Amniotic stem cell (primary cell): ENCODE measurements at regions not wholly inside any gene's neighbourhood (a gene's known extent, or its start where the extent isn't known, plus 50 kb on each side); places are given as distances from the start of the nearest gene placed in this dataset.
A peak's percentile ranks its signal among the peaks of the same experiment; 100 is the strongest.
"Not testable (repeated sequence)": the region's sequence is repeated elsewhere in the genome, so short reads cannot be mapped to it uniquely, and the experiment has no call there.

ENCODE experiments used
- DNase-seq: peaks from one replicate; lab custom pipeline; 2025; lab: John Stamatoyannopoulos, UW

DNA sequence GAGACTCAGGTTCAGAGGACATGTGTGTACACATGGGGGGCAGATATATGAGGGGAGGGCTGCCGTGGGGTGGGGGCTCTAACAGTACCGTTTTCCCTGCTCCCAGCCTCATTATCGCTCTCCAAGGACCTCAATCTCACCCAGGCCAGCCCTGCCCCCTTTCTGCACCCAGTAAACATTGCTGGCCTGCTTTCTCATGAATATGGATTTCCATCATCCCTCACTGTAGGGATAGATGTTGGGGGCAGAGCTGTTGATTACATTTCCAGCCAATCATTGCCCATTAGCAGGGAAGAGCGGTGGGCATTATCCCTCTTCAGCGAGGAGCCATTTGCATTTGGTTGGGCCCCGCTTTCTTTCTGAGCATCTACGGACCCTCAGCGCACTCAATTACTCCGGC, 273.8 kb downstream of the RPS6KC1 start:
- DNase-seq: no peak

DNA sequence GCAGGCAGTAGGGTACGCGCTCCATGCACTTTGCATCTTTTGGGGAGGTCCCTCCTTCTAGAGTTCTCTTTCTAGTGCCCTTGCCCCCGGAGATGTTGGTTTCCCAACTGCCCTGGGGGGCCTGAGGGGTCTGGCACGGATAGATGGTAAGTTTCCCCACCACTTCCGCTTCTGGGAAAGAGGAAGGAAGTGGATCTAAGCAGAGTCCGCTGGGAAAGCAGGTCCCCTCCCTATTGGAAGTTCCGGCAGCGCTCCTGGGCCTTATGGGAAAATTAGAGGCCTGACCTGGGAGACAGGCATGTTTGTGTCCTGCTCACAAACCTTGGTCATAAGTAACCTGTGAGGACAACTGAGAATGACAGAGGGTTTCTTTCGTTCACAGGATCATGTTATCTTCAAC, 274.4 kb downstream of the RPS6KC1 start:
- no peak for DNase-seq

DNA sequence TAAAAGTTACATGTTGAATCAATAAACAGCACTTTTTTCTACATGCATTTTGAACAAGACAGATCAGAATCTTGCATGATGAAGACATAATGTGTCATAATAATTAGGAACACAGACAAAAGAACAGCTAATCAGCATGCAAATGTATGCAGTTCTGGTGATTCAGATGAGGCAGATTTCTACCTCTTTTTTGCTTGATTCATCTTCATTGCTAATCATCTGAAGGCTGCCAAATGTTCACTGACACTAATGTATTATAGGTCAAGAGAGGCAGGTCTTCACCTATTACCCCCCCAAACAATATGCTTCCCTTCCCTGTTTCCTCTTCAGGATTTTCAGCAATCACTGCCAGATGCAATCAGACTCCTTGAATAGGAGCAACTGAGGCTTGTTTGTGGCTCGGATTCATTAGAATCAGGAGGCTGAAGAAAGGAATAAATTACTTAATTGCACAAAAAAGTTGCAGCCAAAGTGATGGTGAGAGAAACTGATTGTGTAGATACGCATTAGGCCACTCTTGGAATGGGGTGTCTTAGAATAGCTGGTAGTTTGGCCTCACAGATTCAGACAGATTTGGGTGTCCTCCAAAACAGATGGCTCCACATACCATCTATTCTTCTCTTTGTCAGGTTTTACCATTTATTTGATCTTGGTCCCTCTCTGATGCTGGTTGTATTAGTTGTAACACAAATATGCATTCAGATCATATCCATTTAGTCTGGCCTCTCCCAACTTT, 275.4 kb downstream of the RPS6KC1 start:
- DNase-seq: no peak

DNA sequence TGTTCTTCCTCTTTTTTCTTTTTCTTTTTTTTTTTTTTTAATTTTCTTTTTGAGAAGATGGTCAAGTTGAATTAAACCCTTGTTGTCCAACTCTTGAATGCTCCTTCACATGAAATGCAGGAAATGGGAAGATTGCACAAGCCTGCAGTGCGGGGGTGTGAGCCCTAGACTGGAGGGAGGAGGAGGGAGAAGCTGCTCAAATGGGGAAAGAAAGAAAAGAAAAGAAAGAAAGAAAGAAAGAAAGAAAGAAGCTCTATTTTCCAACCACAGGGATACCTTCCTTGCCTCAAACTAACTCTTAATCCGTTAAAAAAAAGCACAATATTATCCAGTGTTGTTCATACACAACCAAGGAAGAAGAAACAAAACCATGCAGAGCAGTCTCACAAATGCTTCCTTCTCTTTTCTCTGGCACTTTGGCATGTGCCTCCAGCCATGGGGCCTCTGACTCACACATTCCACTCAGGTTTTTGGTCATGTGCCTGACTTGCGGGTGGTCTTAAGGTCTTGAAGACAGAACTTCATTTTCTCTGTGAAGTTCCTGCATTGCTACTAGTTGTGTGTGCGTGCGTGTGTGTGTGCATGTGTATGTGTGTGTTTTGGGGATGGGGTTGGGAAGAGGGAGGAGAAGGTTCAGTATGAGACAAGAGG, 276.1 kb downstream of the RPS6KC1 start:
- DNase-seq: peak; percentile 27

DNA sequence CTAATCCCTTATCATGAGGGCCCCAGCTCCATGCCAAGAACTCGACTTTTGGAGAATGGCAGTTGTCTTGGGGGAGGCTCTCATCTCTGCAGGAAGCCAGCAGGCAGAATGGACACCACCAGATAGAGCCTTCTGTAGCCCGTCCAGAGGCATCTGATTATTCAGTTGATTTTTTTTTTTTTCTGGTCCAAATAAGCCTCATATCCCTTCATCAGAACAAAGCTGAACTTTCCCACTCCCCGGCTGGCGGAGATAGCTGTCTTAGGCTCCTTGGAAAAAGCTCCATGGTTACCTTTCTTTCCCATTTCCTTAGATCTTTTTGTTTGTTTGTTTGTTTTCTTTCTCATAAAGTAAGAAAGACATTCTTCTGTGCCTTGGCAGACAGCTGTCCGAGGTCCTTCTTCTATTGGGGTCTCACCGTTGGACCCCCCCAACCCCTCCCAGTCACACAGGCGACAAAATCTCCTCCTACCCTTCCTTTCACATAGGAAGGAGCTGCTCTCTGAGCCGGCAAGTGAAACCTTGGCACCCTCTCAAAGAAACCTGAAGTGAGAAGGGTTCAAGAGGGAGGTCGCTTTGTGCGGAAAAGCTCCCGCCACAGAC, 278.5 kb downstream of the RPS6KC1 start:
- no peak for DNase-seq

DNA sequence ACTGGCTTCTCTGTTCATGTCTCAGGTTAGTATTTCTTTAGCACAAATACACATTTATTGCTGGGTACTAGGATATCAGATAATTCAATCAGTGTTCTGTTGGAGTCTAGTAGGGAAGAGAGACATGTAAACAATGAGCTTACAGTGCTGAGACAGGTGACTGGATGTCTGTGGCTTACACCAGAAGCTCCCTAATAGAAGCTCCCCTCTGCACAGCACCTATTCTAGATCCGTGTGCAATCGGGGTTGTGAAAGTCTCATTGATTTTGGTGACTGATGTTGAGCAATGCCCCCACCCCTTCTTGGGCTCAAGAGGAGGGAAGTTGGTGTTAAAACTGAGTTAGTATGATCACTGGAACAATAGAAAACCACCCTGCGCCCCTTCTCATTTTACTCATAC, 279.2 kb downstream of the RPS6KC1 start:
- DNase-seq: no peak

DNA sequence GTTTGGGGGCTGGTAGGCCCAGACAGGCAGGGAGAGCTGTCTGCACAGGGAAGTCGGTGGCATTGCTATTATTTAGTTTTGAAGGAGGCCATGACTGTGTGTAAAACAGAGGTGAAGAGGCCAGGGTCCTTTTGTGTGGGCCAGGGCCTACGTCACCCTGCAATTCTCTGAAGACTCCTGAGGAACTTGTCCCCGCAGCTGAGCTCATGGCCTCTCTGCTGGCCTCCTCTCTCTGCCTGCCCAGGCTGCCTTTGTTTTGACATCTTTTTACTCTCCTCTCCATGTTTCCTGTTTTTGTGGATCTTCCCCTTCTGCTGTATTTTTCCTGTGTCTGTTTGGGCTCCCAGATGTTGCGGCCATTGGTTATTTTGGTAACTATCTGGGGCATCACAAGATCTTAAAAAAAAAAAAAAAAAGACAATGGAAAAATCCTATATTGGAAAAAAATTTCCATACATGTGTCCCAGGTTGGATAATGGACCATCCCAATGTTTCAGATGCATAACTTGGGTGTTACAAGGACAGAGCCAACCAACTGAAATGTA, 280.7 kb downstream of the RPS6KC1 start:
- no peak for DNase-seq

DNA sequence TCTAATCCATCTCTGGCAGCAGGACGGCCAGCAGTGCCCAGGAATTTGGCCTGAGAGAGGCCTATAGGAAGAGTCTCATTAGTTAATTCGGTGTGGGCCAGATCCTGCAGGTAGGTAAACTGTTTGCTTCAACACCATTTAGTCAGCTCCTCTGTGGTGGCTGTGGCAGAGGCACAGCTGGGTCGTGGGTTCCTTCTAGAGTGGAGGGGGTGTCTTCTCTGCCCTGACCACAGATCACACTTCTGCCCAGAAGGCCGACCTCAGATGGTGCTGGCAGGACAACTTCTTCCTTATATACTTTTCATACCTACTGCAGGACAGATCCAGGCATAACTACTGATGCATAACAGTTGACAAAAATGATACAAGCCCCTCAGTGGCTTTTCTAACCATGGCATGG, 281.4 kb downstream of the RPS6KC1 start:
- no peak for DNase-seq

DNA sequence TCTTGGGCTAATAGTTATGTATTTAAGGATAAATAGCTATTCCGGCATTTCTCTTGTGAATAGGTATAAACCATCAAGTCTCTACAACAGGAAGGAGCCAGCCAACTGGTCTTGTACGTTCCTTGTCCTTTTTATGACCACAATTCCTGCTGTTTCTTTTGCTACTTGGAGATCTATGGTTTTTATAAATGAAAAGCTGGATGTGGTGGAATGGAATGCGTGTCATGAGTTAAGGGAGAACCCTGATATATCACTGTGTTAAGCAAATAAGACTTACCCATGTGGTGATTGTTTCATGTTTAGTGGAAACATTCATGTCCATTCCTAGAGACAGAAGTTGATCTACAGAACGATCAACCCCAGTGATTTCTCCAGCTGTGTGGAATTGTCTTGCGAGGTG, 282.1 kb downstream of the RPS6KC1 start:
- DNase-seq: no peak

DNA sequence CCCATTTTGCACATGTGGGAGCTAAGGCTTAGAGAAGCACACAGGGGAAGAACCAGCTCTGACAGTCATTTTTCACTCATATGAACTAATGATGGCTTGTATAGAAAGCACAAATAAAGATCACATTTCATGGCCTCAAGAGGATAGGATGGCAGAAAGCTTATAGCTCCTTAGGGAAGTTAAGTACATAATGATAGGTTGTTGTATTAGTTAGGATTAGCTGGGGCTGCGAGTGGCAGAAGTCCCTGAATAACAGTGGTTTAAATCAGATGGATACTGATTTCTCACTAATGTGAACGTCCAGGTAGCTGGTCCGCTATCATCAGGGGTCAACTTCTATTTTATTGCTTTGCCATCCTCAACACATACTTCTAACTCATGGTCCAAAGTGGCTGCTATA, 284.0 kb downstream of the RPS6KC1 start:
- DNase-seq: no peak

DNA sequence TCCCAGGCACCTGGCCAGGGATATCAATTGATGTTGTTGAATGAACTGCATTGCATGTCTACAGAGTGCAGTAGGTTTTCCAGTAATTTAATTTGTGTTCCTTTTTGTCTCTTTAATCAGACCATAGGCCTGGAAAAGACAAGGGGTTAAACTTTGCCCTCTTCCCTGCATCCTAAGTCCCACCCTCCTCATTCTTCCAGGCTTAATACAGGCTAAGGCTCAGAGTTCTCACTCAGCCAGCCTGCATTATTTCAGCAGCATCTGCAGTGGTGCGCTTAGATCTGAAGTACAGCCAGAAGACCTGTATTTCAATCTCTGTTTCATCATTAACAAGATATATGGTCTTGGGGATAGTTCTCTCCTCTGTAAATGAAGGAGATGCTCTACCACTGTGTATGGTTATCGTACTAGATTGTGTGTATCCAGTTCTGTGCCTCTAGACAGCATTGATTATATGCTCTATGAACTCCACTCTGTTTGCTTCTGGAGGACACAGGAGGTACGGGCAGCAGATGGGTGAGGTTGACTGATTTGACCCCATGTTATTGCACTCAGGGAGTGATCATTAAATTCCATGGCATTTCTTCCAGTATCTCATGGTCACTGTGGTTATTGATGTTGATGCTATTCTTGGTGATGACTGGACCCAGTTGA, 286.1 kb downstream of the RPS6KC1 start:
- no peak for DNase-seq

DNA sequence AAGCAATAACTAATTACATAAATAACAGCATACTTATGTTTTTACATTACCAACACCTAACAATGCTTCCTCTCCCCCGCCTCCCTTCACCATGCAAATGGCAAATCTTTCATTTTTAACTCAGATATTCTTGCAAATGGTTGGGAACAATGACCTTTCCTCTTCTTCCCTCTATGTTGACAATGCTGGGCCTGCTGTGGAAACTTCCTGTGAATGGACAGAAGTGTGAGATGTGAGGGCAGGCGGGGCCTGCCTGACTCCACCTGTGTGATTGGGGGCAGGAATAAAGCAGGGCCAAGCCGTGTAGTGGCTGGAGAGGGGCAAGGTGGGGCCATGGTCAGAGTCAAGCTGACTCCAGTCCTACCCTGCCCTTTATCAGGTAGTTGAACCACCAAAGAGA, 289.6 kb downstream of the RPS6KC1 start:
- DNase-seq: no peak

DNA sequence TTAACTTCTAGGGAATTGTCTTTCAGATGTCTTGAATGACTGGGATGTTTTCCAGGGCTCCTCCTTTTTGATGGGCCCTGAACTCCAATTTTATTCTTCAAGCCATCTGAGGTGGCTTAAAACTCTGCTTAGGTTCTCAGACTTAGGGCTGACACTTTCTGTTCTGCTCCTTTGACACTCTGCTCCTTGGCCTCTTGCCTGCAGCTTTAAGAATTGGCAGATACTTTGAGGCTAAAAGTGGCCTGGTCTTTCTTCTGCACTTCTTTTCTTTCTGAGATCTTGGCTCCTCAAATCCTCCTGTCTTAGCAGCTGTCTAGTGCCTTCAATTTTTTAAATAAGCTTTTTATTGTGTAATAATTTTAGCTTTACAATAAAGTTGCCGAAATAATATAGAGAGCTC, 294.6 kb downstream of the RPS6KC1 start:
- DNase-seq: no peak

DNA sequence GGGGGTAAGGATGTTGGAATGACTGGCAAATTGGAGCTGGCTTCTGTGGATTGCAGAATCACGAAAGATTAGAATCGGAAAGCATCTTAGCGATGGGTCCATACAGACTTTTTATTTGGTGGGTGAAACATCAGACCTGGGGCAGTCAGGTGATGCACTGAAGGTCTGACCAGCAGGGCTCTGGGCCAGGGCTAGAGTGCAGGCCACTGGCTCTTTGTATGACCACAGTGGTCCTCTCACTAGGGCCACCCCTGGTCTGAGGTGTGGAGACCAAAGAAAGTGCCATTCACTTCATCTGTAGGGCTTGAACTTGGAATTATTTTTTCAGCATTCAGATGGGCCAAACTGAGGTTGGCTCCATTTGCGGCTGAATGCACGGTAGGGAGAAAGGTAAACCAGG, 306.4 kb downstream of the RPS6KC1 start:
- no peak for DNase-seq

DNA sequence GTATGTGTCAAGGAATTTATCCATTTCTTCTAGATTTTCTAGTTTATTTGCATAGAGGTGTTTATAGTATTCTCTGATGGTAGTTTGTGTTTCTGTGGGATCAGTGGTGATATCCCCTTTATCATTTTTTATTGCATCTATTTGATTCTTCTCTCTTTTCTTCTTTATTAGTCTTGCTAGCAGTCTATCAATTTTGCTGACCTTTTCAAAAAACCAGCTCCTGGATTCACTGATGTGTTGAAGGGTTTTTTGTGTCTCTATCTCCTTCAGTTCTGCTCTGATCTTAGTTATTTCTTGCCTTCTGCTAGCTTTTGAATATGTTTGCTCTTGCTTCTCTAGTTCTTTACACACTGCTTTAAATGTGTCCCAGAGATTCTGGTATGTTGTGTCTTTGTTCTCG, 307.3 kb downstream of the RPS6KC1 start:
- not testable (repeated sequence) for DNase-seq

DNA sequence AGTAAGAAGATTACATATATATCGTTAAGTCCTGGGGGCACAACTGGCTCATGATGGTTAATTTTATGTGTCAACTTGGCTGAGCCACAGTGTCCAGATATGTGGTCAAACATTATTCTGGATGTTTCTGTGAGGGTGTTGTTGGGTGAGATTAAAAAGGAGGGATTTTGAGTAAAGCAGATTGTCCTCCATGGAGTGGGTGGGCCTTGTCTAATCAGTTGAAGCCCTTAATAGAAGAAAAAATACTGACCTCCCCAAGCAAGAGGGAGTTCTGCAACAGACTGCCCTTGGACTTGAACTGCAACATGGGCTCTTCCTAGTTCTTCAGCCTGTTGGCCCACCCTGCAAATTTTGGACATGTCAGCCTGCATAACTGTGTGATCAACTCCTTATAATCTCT, 311.6 kb downstream of the RPS6KC1 start:
- no peak for DNase-seq

DNA sequence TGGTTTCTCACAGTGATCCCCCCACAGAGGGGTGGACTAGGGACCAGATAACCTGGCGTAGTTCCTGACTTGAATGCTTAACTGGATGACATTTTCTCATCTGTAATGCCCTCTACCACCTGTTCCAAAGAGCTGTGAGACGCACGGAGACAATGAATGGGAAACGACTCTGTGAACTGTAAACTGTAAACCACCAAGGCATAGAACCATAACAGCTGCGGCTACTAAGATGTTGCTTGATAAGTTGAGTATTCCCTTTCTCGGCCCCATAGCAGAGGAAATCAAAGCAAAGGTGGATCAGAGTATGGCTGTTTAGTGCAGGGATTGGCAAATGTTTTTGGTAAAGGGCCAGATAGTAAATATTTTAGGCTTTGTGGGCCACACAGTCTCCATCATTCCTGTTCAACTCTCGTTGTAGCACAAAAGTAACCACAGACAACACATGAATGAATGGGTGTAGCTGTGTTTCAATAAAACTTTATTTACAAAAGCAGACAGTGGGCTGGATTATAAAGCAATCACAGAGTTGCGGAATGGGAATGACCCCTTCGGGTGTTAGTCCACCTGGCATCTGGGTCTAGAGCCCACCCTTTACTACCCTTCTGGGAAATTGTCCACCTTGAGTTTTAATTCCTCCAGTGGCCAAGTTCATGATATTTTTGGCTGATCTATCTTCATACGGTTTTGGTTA, 315.2 kb downstream of the RPS6KC1 start:
- no peak for DNase-seq

DNA sequence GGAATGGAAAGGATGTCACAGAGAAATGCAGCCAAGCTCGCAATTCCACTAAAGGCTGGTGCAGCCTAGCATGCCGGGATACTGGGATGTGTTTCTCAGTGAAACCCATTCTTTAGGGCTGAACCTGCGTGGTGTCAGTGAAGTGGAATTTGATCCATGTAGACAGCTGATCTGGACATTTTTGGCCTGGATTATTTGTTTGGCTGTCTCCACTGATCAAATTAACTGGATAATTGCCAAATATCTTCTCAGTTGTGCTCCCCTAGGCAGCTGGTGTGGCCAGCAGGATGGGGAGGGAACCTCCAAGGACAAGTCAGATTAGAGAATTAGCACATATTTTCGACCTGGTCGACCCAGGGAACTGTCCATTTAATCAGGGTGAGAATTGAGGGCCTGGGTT, 318.4 kb downstream of the RPS6KC1 start:
- DNase-seq: no peak

DNA sequence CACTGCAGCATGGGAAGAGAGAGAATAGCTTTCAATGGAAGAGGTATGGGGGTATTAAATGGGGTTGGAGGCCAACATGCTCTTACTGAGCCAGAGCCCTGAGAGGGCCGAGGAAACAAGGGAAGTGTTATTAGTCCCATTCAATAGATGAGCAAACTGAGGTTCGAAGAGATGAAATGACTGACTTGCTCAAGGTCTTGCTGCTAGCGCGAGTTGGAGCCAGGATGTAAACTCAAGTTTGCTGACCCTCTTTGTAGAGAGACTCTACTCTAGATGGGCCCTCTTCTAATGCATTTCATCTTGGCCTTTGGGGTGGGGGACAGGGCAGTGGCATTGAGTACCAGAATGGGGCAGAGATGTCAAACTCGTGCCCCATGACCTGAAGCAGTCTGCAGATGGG, 319.5 kb downstream of the RPS6KC1 start:
- no peak for DNase-seq

DNA sequence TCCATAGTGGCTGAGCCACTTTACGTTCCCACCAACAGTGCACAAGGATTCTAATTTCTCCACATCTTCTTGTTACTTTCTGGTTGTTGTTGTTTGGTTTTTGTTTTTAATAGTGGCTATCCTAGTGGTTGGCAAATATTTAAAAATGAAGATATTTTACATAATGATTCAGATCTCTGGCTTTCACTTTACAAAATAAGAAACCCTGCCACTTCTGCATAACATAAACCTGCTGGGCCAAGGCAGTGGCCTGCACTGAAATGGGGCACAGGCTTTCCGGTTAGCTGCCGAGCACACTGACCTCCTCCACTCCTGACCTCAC, 320.4 kb downstream of the RPS6KC1 start:
- no peak for DNase-seq

DNA sequence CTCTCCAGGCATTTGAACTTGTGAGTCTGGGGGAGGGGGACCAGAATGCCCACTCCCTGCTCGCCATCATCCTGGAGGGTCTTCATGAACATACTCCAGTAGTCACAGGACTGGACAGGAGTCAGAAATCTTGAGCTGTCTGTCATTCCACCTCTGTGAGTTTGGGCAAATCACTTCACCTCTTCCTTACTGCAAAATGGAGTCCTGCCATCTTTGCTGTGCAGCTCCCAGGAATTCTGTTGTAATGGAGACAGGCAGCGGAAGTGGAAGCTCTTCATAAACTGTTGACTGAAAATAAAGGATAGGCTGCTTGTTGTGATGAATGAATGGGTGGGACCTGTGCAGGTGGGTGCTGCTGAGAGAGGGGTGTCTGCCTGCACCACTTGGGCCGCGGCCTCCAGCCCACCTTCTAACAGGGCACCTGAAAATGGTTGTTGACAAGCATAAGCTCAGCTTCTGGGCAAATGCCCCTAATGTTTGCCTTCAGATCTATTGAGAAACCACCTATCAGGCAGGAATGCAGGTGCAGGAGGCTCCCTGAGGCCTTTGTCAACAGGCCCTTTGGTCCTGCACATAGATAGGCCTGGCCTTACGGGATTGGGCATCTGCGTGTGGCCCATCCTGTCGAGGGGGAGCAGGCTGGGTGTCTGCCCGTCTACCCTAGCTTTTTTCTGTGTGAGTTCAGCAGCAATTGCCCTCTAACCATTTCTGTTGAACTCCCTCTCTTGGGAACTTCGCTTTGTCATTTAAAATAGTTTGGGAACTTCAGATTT, 321.0 kb downstream of the RPS6KC1 start:
- DNase-seq: no peak

DNA sequence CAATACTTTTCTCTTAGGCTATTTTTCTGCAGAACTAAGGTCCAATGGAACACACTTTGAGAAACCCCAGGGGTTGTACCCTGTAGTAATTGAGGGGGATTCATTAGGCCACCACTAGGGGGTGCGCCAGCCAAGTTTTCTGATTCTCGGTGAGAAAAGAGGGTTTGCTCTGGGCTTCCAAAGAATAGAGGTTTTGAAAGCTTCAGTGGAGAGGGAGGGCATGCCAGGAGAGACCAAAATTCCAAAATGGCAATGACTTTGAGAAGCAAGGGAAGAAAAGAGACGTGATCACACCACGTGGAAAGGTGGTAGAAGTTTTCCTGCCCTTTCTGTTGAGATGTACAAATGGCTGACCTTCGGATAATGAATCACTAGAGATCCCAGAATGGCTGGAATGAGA, 323.3 kb downstream of the RPS6KC1 start:
- peak; percentile 11 for DNase-seq
